Activated CD8-positive, alpha-beta T cell treated with anti-CD3 and anti-CD28 coated beads, Interleukin-2, amount 10 ng/mL, durations not matched to agents 7 days and 5 days (primary cell): ENCODE measurements at regions not wholly inside any gene's neighbourhood (a gene's known extent, or its start where the extent isn't known, plus 50 kb on each side); places are given as distances from the start of the nearest gene placed in this dataset.
"Not testable (repeated sequence)": the region's sequence is repeated elsewhere in the genome, so short reads cannot be mapped to it uniquely, and the experiment has no call there.

Experiments used
- ATAC-seq: fragments of 150-1000 bp; cut with Tn5 transposase; one replicate; pipeline ENCODE4 v1.10.0; 2021; ENCODE audit warnings: moderate library complexity
- CTCF ChIA-PET: fragments of 350-600 bp; sonication (Branson Sonifier 250); formaldehyde crosslinking; loops from one replicate; lab custom pipeline; 2021; ENCODE audit warnings: antibody characterized with exemption; lab: Charles Lee
- POLR2A ChIA-PET: fragments of 350-600 bp; sonication (Branson Sonifier 250); formaldehyde crosslinking; loops from one replicate; lab custom pipeline; 2021; ENCODE audit warnings: antibody characterized with exemption; lab: Charles Lee
- DNase-seq: peaks from one replicate; pipeline ENCODE4 v3.0.0-alpha.2; 2020
- H3K27ac Mint-ChIP-seq: one replicate; pipeline ENCODE4 v1.8.0; 2021; ENCODE audit warnings: mild to moderate bottlenecking, mixed read lengths
- H3K27me3 Mint-ChIP-seq: one replicate; pipeline ENCODE4 v1.8.0; 2021; ENCODE audit warnings: low read depth, mixed read lengths
- H3K36me3 Mint-ChIP-seq: one replicate; pipeline ENCODE4 v1.8.0; 2021; ENCODE audit warnings: low read depth, mixed read lengths
- H3K4me1 Mint-ChIP-seq: one replicate; pipeline ENCODE4 v1.8.0; 2021; ENCODE audit warnings: low read depth, mixed read lengths
- H3K4me3 Mint-ChIP-seq: one replicate; pipeline ENCODE4 v1.8.0; 2021; ENCODE audit warnings: mild to moderate bottlenecking, mixed read lengths
- H3K9me3 Mint-ChIP-seq: one replicate; pipeline ENCODE4 v1.8.0; 2022; ENCODE audit warnings: mixed read lengths; ENCODE audit not compliant: insufficient read depth

- CTCF ChIA-PET, H3K27ac Mint-ChIP-seq, ATAC-seq, POLR2A ChIA-PET, H3K4me3 Mint-ChIP-seq, H3K9me3 Mint-ChIP-seq, H3K27me3 Mint-ChIP-seq, DNase-seq, H3K36me3 Mint-ChIP-seq, H3K4me1 Mint-ChIP-seq: not testable (repeated sequence)
These were observed 2775.4 kb downstream of the RPIA start for GRCh38 chr2:91466780-91467363.

- POLR2A ChIA-PET, H3K9me3 Mint-ChIP-seq, CTCF ChIA-PET, DNase-seq, H3K36me3 Mint-ChIP-seq, H3K4me1 Mint-ChIP-seq, ATAC-seq: not testable (repeated sequence)
- peak overlapping the region; percentile 97 for H3K27ac Mint-ChIP-seq
- peaks cover 14% of the 10 kb centered on the region for H3K27me3 Mint-ChIP-seq
- H3K4me3 Mint-ChIP-seq, result peak overlapping the region; percentile 81
These were observed 2784.9 kb downstream of the RPIA start for GRCh38 chr2:91476244-91476935.

GRCh38 chr2:91476936-91477246, 2785.4 kb downstream of the RPIA start:
- H3K4me1 Mint-ChIP-seq, ATAC-seq, POLR2A ChIA-PET, H3K36me3 Mint-ChIP-seq, DNase-seq, CTCF ChIA-PET, H3K9me3 Mint-ChIP-seq: not testable (repeated sequence)
- Mint-ChIP-seq H3K27me3 (peaks cover 16% of the 10 kb centered on the region), H3K27ac (peak overlapping the region; percentile 97), H3K4me3 (peak overlapping the region; percentile 81)

GRCh38 chr2:91477291-91477690, 2785.8 kb downstream of the RPIA start:
- not testable (repeated sequence) for ATAC-seq

GRCh38 chr2:91477731-91478672, 2786.5 kb downstream of the RPIA start:
- Mint-ChIP-seq H3K9me3 (no peaks in the 10 kb centered on the region), H3K27ac (peak overlapping the region; percentile 34), H3K36me3 (peaks cover 4% of the 10 kb centered on the region), H3K4me1 (peaks cover 4% of the 10 kb centered on the region), H3K27me3 (peaks cover 15% of the 10 kb centered on the region), H3K4me3 (no peak overlapping the region)
- no peak for DNase-seq
- ATAC-seq, result no peak
- CTCF ChIA-PET, result no interaction called here
- POLR2A ChIA-PET, result no interaction called here

More at GRCh38 chr2:91477291-91477690, 2785.8 kb downstream of the RPIA start:
- POLR2A ChIA-PET, H3K9me3 Mint-ChIP-seq, H3K4me1 Mint-ChIP-seq, CTCF ChIA-PET, H3K27ac Mint-ChIP-seq, DNase-seq, H3K4me3 Mint-ChIP-seq, H3K36me3 Mint-ChIP-seq: not testable (repeated sequence)
- H3K27me3 Mint-ChIP-seq, result peaks cover 14% of the 10 kb centered on the region

GRCh38 chr2:91478851-91479718, 2787.6 kb downstream of the RPIA start:
- CTCF ChIA-PET, POLR2A ChIA-PET, ATAC-seq, H3K9me3 Mint-ChIP-seq, DNase-seq, H3K36me3 Mint-ChIP-seq, H3K4me1 Mint-ChIP-seq: not testable (repeated sequence)
- Mint-ChIP-seq H3K27ac (peak overlapping the region; percentile 82), H3K4me3 (peak overlapping the region; percentile 43), H3K27me3 (peaks cover 15% of the 10 kb centered on the region)

- ATAC-seq, H3K4me1 Mint-ChIP-seq, POLR2A ChIA-PET, H3K27me3 Mint-ChIP-seq, H3K36me3 Mint-ChIP-seq, H3K4me3 Mint-ChIP-seq, H3K27ac Mint-ChIP-seq, DNase-seq, CTCF ChIA-PET, H3K9me3 Mint-ChIP-seq: not testable (repeated sequence)
These were observed 2793.8 kb downstream of the RPIA start for GRCh38 chr2:91485226-91485625.

- H3K9me3 Mint-ChIP-seq, H3K4me1 Mint-ChIP-seq, DNase-seq, POLR2A ChIA-PET, H3K4me3 Mint-ChIP-seq, H3K27me3 Mint-ChIP-seq, H3K27ac Mint-ChIP-seq, CTCF ChIA-PET, ATAC-seq, H3K36me3 Mint-ChIP-seq: not testable (repeated sequence)
These were observed 2805.9 kb downstream of the RPIA start for GRCh38 chr2:91497129-91498064.

- H3K36me3 Mint-ChIP-seq, H3K27me3 Mint-ChIP-seq, CTCF ChIA-PET, H3K4me3 Mint-ChIP-seq, H3K9me3 Mint-ChIP-seq, ATAC-seq, H3K4me1 Mint-ChIP-seq, POLR2A ChIA-PET, DNase-seq, H3K27ac Mint-ChIP-seq: not testable (repeated sequence)
These were observed 2806.6 kb downstream of the RPIA start for GRCh38 chr2:91498065-91498449.

- CTCF ChIA-PET, ATAC-seq, H3K27me3 Mint-ChIP-seq, POLR2A ChIA-PET, H3K36me3 Mint-ChIP-seq, H3K9me3 Mint-ChIP-seq, H3K27ac Mint-ChIP-seq, DNase-seq, H3K4me1 Mint-ChIP-seq, H3K4me3 Mint-ChIP-seq: not testable (repeated sequence)
These were observed 2807.2 kb downstream of the RPIA start for GRCh38 chr2:91498513-91499250.
